GM19328 (cell line): ENCODE measurements at regions not wholly inside any gene's neighbourhood (a gene's known extent, or its start where the extent isn't known, plus 50 kb on each side); places are given as distances from the start of the nearest gene placed in this dataset.
"Not testable (repeated sequence)": the region's sequence is repeated elsewhere in the genome, so short reads cannot be mapped to it uniquely, and the experiment has no call there.

ENCODE experiments used
- ATAC-seq: cut with Tn5 transposase; IDR thresholded peaks from one replicate; pipeline ENCODE4 v1.9.1; 2021; ENCODE audit warnings: mild to moderate bottlenecking, moderate library complexity; ENCODE audit not compliant: unreplicated experiment

DNA sequence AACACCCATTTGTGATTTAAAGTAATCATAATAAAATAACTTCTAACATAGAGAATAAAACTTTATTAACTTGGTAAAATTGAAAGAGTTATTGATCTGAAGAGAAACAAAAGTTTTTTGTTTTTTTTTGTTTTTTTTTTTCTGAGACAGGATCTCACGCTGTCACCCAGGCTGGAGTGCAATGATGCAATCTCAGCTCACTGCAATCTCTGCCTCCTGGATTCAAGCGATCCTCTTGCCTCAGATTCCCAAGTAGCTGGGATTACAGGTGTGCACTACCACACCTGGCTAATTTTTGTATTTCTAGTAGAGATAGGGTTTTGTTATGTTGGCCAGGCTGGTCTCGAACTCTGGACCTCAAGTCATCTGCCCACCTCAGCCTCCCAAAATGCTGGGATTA, 116.5 kb upstream of the SPATA31D4 start:
- not testable (repeated sequence) for ATAC-seq

DNA sequence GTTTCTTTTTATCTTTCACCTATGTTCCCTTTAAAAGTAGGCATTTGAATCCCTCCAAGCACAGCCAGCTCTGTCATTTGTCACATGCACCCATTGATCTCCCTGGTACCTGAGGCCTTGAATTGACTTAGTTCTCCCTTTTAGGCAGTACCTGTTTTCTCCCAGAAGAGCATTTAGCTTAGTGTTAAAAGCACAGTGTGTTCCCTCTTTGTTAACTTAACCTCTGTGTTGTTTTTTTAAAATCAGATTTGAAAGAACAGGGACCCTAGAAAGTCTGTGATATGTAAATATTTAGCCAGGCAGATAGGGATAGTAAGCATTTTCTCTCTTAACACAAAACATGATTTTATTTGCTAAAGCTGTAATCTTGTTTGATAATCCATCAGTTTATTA, 113.8 kb upstream of the SPATA31D4 start:
- no peak for ATAC-seq

GRCh38 chr9:81814794-81815464, 113.3 kb upstream of the SPATA31D4 start:
- ATAC-seq: no peak

GRCh38 chr9:81815781-81816180, 112.4 kb upstream of the SPATA31D4 start:
- ATAC-seq: no peak

GRCh38 chr9:81819155-81819554, 109.1 kb upstream of the SPATA31D4 start:
- ATAC-seq: no peak

DNA sequence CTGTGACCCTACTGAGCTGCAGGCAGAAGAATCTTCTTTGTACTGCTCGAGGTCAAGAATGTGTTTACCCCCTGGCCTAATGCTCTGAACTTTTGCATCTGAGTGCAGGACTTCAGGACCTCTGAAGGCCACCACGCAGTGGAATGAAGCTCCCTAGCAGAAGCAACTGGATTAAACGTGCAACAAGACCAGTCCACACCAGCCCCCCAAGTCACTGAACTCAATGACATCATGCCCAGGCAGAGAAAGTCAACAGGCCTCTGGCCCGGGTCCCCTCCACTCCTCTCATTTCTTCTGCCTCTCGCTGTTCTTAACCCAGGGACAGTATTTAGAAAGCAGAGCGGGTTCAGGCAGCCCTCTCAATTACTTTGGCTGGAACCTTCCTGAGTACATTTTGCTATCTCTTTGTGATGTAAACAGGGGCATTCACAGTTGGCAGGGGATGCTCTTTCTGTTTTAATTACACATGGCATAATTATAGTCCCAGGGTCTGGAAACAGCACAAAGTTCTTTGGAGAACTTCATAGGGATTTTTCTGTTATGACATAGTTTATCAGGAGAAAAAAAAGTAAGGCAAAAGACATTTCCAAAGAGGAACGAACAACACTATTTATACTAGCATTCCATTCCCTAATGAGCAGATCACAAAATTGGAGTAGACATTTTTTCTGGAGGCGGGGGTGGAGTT, 108.2 kb upstream of the SPATA31D4 start:
- no peak for ATAC-seq

DNA sequence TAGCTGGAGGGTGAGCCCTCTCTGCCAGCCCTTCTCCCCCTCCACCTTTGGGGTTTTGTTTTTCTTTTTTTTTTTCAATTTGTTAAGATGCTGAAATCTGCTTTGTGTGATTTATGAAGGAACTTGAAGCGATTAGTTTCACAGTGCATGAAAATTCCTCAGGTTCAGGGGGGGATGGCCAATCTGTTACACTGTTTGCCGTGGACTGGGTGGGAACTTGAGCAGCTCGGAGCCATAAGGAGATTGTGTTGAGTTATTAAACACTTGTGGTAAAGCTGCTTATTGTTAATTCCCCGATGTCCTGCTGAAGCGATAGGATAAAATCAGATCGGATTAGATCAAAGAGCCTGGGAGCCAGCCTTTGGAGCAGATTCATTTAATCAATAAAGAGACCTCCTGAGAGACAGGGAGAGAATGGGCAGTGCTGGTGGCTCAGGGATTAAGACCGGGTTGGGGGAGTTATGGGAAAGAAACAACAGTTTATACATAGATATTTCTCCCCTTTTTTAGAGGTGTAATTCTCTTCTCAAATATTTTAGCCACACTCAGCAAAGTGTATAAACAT, 105.8 kb upstream of the SPATA31D4 start:
- no peak for ATAC-seq

GRCh38 chr9:81822967-81823366, 105.3 kb upstream of the SPATA31D4 start:
- ATAC-seq: no peak

DNA sequence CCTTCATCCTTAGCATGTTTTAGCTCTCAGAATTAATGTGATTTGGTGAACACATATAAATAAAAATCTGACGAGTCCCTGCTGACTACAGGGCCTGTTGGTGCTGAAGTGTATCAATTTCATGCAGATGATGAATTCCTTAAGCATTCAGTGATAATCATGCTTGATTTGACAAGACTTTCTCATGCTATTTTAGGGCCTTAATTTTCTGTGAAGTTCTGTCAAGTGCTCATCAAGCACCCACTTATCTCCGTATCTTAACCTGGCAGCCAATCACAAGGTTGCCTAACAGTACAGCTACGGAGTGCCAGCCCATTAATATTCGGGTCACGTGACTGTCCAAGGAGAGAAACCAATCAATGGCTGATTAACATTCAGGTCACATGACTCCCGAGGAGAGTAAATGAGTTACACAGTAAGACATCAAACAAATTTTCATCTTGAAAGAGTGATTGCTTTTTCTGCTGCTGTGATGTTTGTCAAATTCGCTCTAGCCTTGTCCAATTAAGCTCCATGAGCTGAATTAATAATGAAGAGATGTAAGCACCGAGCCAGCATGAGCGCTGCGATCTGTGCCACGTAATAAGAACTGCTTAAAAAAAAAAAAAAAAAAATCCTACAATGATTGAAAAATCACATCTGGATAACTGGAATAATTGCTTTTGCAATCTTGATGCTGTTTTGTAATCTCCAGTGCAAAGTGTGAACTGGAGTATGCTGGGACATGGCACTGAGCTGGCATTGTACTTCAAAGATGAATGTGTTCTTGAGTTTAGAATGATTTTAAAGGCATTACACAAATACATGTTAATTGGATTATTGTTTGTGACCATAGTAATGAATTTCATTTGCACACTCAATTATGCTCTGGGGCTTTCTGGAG, 104.3 kb upstream of the SPATA31D4 start:
- no peak for ATAC-seq

- ATAC-seq: no peak
These were observed 103.2 kb upstream of the SPATA31D4 start for GRCh38 chr9:81824802-81825730.

GRCh38 chr9:81825846-81826516, 102.2 kb upstream of the SPATA31D4 start:
- no peak for ATAC-seq

- ATAC-seq: no peak
These were observed 101.7 kb upstream of the SPATA31D4 start for GRCh38 chr9:81826517-81826906.

DNA sequence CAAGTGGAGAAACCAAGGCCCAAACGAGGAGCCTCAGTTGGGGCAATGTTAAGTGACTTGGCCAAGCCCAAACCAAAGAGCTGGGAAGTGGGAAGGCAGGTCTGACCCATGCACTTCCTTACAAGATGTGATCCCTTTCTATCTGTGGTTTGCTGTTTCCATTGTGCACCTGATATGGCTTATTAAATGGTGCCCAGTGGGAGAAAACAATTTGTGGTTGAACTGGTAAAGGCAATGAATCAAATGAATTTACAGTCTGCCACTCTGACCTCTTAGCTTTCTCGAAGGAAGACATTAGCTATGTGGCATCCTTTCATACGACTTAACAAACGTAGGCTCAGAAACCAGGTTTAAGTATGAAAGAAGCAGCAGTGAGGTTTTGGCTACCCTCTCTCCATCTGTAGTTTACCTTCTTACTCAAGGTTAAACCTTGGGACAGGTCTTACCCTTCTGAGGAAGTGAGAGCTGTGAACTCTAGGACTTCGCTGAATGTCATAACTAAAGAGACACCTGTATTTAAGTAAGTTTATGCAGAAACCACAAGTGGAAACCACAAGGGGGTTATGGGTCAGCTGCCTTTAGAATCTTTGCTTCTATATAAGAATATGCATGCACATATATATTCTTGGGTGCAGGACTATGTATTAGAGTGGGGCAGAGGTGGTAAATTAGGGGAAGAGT, 100.5 kb upstream of the SPATA31D4 start:
- ATAC-seq: peak; percentile 60

- ATAC-seq: no peak
These were observed 98.9 kb upstream of the SPATA31D4 start for GRCh38 chr9:81829195-81829882.

- ATAC-seq: not testable (repeated sequence)
These were observed 97.8 kb upstream of the SPATA31D4 start for GRCh38 chr9:81830431-81830830.

DNA sequence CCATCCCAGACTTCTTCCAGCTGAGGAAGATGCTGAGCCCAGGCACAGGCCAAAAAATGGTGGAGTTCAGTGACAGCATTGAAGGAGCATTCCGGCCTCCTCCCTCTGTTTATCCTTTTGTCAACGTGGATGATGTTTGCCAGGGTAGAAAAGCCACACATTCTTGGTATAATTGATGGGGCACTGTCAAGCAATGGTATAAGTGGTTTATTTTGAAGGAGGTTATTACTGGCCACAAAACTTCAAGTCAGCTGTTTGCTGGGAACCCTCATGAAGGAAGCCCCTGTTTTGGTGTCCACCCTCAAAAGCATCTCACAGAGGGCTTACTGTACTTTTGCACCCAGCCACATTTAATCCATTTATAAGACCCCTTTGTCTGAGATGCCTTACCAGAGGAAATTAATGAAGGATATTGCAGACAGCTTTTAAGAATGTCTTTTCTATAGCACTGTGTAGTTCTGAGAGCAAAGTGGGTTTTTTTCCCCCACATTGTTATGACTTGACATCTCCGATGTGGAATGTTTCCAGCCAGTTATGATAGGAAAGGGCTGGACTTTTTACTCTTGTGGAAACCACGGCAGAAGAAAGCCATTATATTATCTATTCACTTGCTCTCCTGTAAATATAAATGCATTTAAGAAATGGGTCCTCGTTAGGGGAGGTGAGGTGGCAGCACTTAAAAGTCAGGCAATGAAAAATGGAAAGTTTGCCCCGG, 95.5 kb upstream of the SPATA31D4 start:
- no peak for ATAC-seq

- no peak for ATAC-seq
These were observed 94.5 kb upstream of the SPATA31D4 start for GRCh38 chr9:81833563-81834345.
